ENCODE measurements at regions not wholly inside any gene's neighbourhood (a gene's known extent, or its start where the extent isn't known, plus 50 kb on each side); places are given as distances from the start of the nearest gene placed in this dataset.

GRCh38 chr3:30524357-30525040 is 81.9 kb upstream of the TGFBR2 start:
- TF ChIP-seq CTCF (IDR thresholded peaks at IDR 0.05): no peak
- intact Hi-C loops (cut with micrococcal nuclease): no loop called here
- no peak overlapping the region for H3K27ac Mint-ChIP-seq

GRCh38 chr3:30526031-30526430 is 80.4 kb upstream of the TGFBR2 start:
- Histone ChIP-seq H3K36me3 (replicated peaks in 1 of 2; ENCODE audit: control insufficient read depth in 1 of 2, insufficient read depth in 2 of 2, low read length in 2 of 2) (no peaks in the 10 kb centered on the region), H3K4me1 (ENCODE audit: control insufficient read depth in 1 of 2, insufficient read depth in 2 of 2, low read length in 2 of 2) (peaks cover 0 to 16% of the 10 kb centered on the region in 2 donors), H3K4me2 (replicated peaks; ENCODE audit: extremely low read depth, low read length, poor library complexity, severe bottlenecking) (no peak overlapping the region), H3K79me2 (ENCODE audit: insufficient read depth, low read length) (no peaks in the 10 kb centered on the region), H3K4me3 (replicated peaks in 1 of 3; ENCODE audit: low read depth in 2 of 3, low read length in 3 of 3) (no peak overlapping the region), H3K27ac (ENCODE audit: low read depth in 1 of 2, low read length in 2 of 2) (no peak overlapping the region), H3K9ac (ENCODE audit: insufficient read depth, low read length, poor library complexity, severe bottlenecking) (no peak overlapping the region), H3K9me3 (replicated peaks in 1 of 2; ENCODE audit: control insufficient read depth in 1 of 2, insufficient read depth in 1 of 2, low read length in 2 of 2) (no peaks in the 10 kb centered on the region), H3K27me3 (ENCODE audit: control insufficient read depth in 2 of 2, insufficient read depth in 2 of 2, low read length in 2 of 2) (no peaks in the 10 kb centered on the region), H4K20me1 (ENCODE audit: insufficient read depth, low read length) (no peaks in the 10 kb centered on the region), H2AFZ (ENCODE audit: insufficient read depth, low read depth, low read length, poor library complexity, severe bottlenecking) (no peak overlapping the region)
- Mint-ChIP-seq H3K36me3 (no peaks in the 10 kb centered on the region), H3K4me1 (peaks cover 16% of the 10 kb centered on the region), H3K9me3 (peaks cover 0 to 3% (median 0%) of the 10 kb centered on the region in 7 donors), H3K4me3 (no peak overlapping the region), H3K27ac (no peak overlapping the region), H3K27me3 (ENCODE audit: low read depth in 3 of 3) (peaks cover 0 to 6% (median 2%) of the 10 kb centered on the region in 3 donors)
- intact Hi-C loops (cut with micrococcal nuclease): no loop called here
- WGBS (ENCODE audit: insufficient coverage): 100% methylated on average over 1 of the region's 1 CpG
- DNase-seq: no peak
- TF ChIP-seq CTCF (IDR thresholded peaks at IDR 0.05): no peak

More at GRCh38 chr3:30524357-30525040, 81.9 kb upstream of the TGFBR2 start:
- DNase-seq: no peak
- Mint-ChIP-seq H3K36me3 (no peaks in the 10 kb centered on the region), H3K4me3 (no peak overlapping the region), H3K27me3 (ENCODE audit: low read depth in 3 of 3) (peaks cover 0 to 6% (median 2%) of the 10 kb centered on the region in 3 donors), H3K9me3 (peaks cover 0 to 3% (median 0%) of the 10 kb centered on the region in 7 donors), H3K4me1 (peaks cover 16% of the 10 kb centered on the region)
- Histone ChIP-seq H3K27me3 (ENCODE audit: control insufficient read depth in 2 of 2, insufficient read depth in 2 of 2, low read length in 2 of 2) (no peaks in the 10 kb centered on the region), H3K4me3 (replicated peaks in 1 of 3; ENCODE audit: low read depth in 2 of 3, low read length in 3 of 3) (no peak overlapping the region), H3K4me1 (ENCODE audit: control insufficient read depth in 1 of 2, insufficient read depth in 2 of 2, low read length in 2 of 2) (peaks cover 0 to 16% of the 10 kb centered on the region in 2 donors), H3K4me2 (replicated peaks; ENCODE audit: extremely low read depth, low read length, poor library complexity, severe bottlenecking) (peak overlapping the region; percentile 6), H3K9ac (ENCODE audit: insufficient read depth, low read length, poor library complexity, severe bottlenecking) (no peak overlapping the region), H3K9me3 (replicated peaks in 1 of 2; ENCODE audit: control insufficient read depth in 1 of 2, insufficient read depth in 1 of 2, low read length in 2 of 2) (no peaks in the 10 kb centered on the region), H3K27ac (ENCODE audit: low read depth in 1 of 2, low read length in 2 of 2) (no peak overlapping the region), H4K20me1 (ENCODE audit: insufficient read depth, low read length) (no peaks in the 10 kb centered on the region), H3K79me2 (ENCODE audit: insufficient read depth, low read length) (no peaks in the 10 kb centered on the region), H3K36me3 (replicated peaks in 1 of 2; ENCODE audit: control insufficient read depth in 1 of 2, insufficient read depth in 2 of 2, low read length in 2 of 2) (no peaks in the 10 kb centered on the region), H2AFZ (ENCODE audit: insufficient read depth, low read depth, low read length, poor library complexity, severe bottlenecking) (peak overlapping the region; percentile 12)
- 100% methylated on average over 1 of the region's 4 CpGs for WGBS (ENCODE audit: insufficient coverage)

Data from CD14-positive monocyte (primary cell).